PFSK-1 (cell line): ENCODE measurements at regions not wholly inside any gene's neighbourhood (a gene's known extent, or its start where the extent isn't known, plus 50 kb on each side); places are given as distances from the start of the nearest gene placed in this dataset.

Experiments
- POLR2AphosphoS5 ChIP-seq: IDR thresholded peaks from 2 replicates; pipeline ENCODE4 v1.6.1; 2012; ENCODE audit warnings: low read depth, mild to moderate bottlenecking, control low read depth, low read length, moderate library complexity
- SIN3A ChIP-seq: IDR thresholded peaks from 2 replicates; pipeline ENCODE4 v1.6.1; 2012; ENCODE audit warnings: mild to moderate bottlenecking, low read length, moderate library complexity, borderline replicate concordance; ENCODE audit not compliant: insufficient read depth

DNA sequence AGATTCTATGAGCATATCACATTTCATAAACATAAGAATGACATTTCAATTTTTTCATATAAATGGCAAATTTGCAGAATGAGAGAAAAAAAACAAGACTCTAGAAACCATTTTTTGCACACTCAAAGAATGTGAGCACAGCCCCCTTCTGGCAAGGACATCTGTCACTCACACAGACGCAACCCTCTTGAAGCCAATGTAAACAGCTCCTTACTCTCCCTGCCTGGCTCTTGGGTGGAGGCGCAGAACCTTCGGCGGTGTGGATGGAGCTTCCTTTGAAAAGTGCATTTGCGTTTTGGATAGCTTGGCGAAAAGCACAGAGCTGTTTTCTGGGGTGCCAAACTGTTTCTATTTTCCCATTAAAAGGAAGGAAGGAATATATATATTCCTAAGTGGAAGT lies 367.6 kb upstream of the TSHZ3 start:
- TF ChIP-seq POLR2AphosphoS5 (no peak), SIN3A (no peak)
